ENCODE measurements at regions not wholly inside any gene's neighbourhood (a gene's known extent, or its start where the extent isn't known, plus 50 kb on each side); places are given as distances from the start of the nearest gene placed in this dataset.

DNA sequence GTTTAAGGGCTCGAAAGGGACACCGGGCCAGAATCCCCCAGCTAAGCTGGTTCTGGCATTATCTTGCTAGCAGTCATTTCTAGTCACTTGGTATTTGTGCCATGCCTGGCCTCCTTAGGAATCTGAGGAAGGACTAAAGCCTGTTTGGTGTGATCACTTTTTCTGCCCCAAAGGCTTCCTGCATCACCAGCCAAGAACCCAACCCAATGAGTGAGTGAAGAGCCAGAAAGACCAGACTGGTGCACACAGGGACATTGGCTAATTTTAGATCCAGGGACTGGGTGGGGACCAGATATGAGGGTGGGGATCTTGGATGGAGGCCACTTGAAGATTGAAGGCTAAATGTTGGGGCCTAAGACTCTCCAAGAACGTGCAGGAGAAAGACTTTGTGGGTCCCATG is 411.9 kb upstream of the TNP1 start:
- TF ChIP-seq, protein P1, sequence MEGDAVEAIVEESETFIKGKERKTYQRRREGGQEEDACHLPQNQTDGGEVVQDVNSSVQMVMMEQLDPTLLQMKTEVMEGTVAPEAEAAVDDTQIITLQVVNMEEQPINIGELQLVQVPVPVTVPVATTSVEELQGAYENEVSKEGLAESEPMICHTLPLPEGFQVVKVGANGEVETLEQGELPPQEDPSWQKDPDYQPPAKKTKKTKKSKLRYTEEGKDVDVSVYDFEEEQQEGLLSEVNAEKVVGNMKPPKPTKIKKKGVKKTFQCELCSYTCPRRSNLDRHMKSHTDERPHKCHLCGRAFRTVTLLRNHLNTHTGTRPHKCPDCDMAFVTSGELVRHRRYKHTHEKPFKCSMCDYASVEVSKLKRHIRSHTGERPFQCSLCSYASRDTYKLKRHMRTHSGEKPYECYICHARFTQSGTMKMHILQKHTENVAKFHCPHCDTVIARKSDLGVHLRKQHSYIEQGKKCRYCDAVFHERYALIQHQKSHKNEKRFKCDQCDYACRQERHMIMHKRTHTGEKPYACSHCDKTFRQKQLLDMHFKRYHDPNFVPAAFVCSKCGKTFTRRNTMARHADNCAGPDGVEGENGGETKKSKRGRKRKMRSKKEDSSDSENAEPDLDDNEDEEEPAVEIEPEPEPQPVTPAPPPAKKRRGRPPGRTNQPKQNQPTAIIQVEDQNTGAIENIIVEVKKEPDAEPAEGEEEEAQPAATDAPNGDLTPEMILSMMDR (IDR thresholded peaks at IDR 0.05), result no peak
- TF ChIP-seq POLR2A (IDR thresholded peaks at IDR 0.05), result no peak
